PC-9 (cell line): ENCODE measurements at regions not wholly inside any gene's neighbourhood (a gene's known extent, or its start where the extent isn't known, plus 50 kb on each side); places are given as distances from the start of the nearest gene placed in this dataset.

Experiments
- BruUV-seq: library from RNA; stranded (reverse); fragments of 400-500 nt; replicated peaks from 2 replicates; lab custom pipeline; 2021; lab: Mats Ljungman, UMichigan
- CTCF ChIA-PET: fragments of 300-600 bp; sonication (Branson Sonifier 250); formaldehyde crosslinking; loops from one replicate; lab custom pipeline; 2022; ENCODE audit warnings: antibody characterized with exemption; lab: Charles Lee
- POLR2A ChIA-PET: fragments of 300-600 bp; sonication (Branson Sonifier 250); formaldehyde crosslinking; loops from one replicate; lab custom pipeline; 2022; ENCODE audit warnings: antibody characterized with exemption; ENCODE audit not compliant: unreplicated experiment; lab: Charles Lee
- DNase-seq, 2 experiments: peaks; one replicate each; pipeline versions ENCODE4 v3.0.0 to v3.0.0-alpha.2; 2015 to 2022; ENCODE audit warnings: mixed read lengths in 1 of 2
- H2AFZ ChIP-seq: fragments of 200-600 bp; sonication (generic); 2 replicates; pipeline ENCODE4 v1.8.1; 2017; ENCODE audit warnings: antibody characterized with exemption
- H3F3A ChIP-seq: fragments of 200-600 bp; sonication (generic); 2 replicates; pipeline ENCODE4 v1.8.1; 2017; ENCODE audit warnings: antibody characterized with exemption, mild to moderate bottlenecking, low read depth; ENCODE audit not compliant: insufficient read depth
- H3K27ac ChIP-seq: fragments of 200-600 bp; sonication (generic); 2 replicates; pipeline ENCODE4 v1.6.1; 2016; ENCODE audit warnings: mixed run types
- H3K27me3 ChIP-seq: fragments of 200-600 bp; sonication (generic); 2 replicates; pipeline ENCODE4 v1.6.1; 2016; ENCODE audit warnings: low read depth, mixed run types; ENCODE audit not compliant: insufficient read depth
- H3K36me3 ChIP-seq: fragments of 200-600 bp; sonication (generic); 2 replicates; pipeline ENCODE4 v1.6.1; 2016; ENCODE audit warnings: low read depth, mixed run types
- H3K4me1 ChIP-seq: fragments of 200-600 bp; sonication (generic); replicated peaks from 2 replicates; pipeline ENCODE4 v1.6.1; 2016; ENCODE audit warnings: mixed run types; ENCODE audit not compliant: insufficient read depth
- H3K4me2 ChIP-seq: fragments of 200-600 bp; sonication (generic); 2 replicates; pipeline ENCODE4 v1.6.1; 2017; ENCODE audit warnings: mixed run types
- H3K4me3 ChIP-seq: fragments of 200-600 bp; sonication (generic); 2 replicates; pipeline ENCODE4 v1.6.1; 2016; ENCODE audit warnings: mixed run types
- H3K79me2 ChIP-seq: fragments of 200-600 bp; sonication (generic); 2 replicates; pipeline ENCODE4 v1.6.1; 2017; ENCODE audit warnings: low read depth, mixed run types
- H3K9me2 ChIP-seq: fragments of 200-600 bp; sonication (generic); 2 replicates; pipeline ENCODE4 v1.8.1; 2017; ENCODE audit warnings: mild to moderate bottlenecking; ENCODE audit not compliant: insufficient read depth
- H3K9me3 ChIP-seq: fragments of 200-600 bp; sonication (generic); 2 replicates; pipeline ENCODE4 v1.8.1; 2016; ENCODE audit warnings: low read depth; ENCODE audit not compliant: insufficient read depth
- H4K20me1 ChIP-seq: fragments of 200-600 bp; sonication (generic); 2 replicates; pipeline ENCODE4 v1.8.1; 2017; ENCODE audit not compliant: insufficient read depth
- CTCF ChIP-seq: fragments of 200-600 bp; sonication (generic); conservative IDR thresholded peaks from 2 replicates; pipeline ENCODE4 v1.6.1; 2017; ENCODE audit warnings: mixed run types, antibody characterized with exemption, mild to moderate bottlenecking, moderate library complexity
- EZH2 ChIP-seq: fragments of 200-600 bp; sonication (generic); IDR thresholded peaks from 2 replicates; pipeline ENCODE4 v1.8.0; 2017; ENCODE audit warnings: antibody characterized with exemption, low read depth
- intact Hi-C: fragments of 100-400 bp; cut with micrococcal nuclease; formaldehyde crosslinking; loops from one replicate; pipeline ENCODE4 v1.10.0; 2022; ENCODE audit not compliant: unreplicated experiment

- Histone ChIP-seq H3K4me2 (no peak overlapping the region), H3F3A (no peaks in the 10 kb centered on the region), H3K4me1 (no peaks in the 10 kb centered on the region), H3K9me3 (no peaks in the 10 kb centered on the region), H4K20me1 (no peaks in the 10 kb centered on the region), H3K27ac (no peak overlapping the region), H2AFZ (no peak overlapping the region), H3K27me3 (no peaks in the 10 kb centered on the region), H3K9me2 (no peaks in the 10 kb centered on the region), H3K79me2 (no peaks in the 10 kb centered on the region), H3K4me3 (no peak overlapping the region), H3K36me3 (no peaks in the 10 kb centered on the region)
- BruUV-seq, result no TSS peak
- POLR2A ChIA-PET, result no interaction called here
- intact Hi-C loops, result loop anchor here (10.0 kb wide), 1 partner anchor 186 kb away; no protein-coding TSS in a partner anchor
- no peak for TF ChIP-seq CTCF
- TF ChIP-seq EZH2, result no peak
- DNase-seq, result no peak
- CTCF ChIA-PET, result no interaction called here
Measured at GRCh38 chr5:68740226-68740910, 353.4 kb upstream of the SLC30A5 start.

- Histone ChIP-seq H3K9me3 (no peaks in the 10 kb centered on the region), H3K4me3 (no peak overlapping the region), H3K4me1 (no peaks in the 10 kb centered on the region), H3K36me3 (no peaks in the 10 kb centered on the region), H2AFZ (no peak overlapping the region), H3K9me2 (no peaks in the 10 kb centered on the region), H3F3A (no peaks in the 10 kb centered on the region), H3K27me3 (no peaks in the 10 kb centered on the region), H3K4me2 (no peak overlapping the region), H3K79me2 (no peaks in the 10 kb centered on the region), H4K20me1 (no peaks in the 10 kb centered on the region), H3K27ac (no peak overlapping the region)
- BruUV-seq, result no TSS peak
- ChIA-PET POLR2A (no interaction called here), CTCF (no interaction called here)
- no peak for TF ChIP-seq CTCF
- no peak for TF ChIP-seq EZH2
- intact Hi-C loops, result loop anchor here (10.0 kb wide), 1 partner anchor 189 kb away; no protein-coding TSS in a partner anchor
- no peak for DNase-seq
Measured at GRCh38 chr5:68744206-68744605, 349.6 kb upstream of the SLC30A5 start.

- Histone ChIP-seq H3F3A (no peaks in the 10 kb centered on the region), H3K9me2 (no peaks in the 10 kb centered on the region), H3K36me3 (no peaks in the 10 kb centered on the region), H3K27me3 (no peaks in the 10 kb centered on the region), H3K27ac (no peak overlapping the region), H4K20me1 (no peaks in the 10 kb centered on the region), H3K4me1 (no peaks in the 10 kb centered on the region), H3K9me3 (no peaks in the 10 kb centered on the region), H3K4me3 (no peak overlapping the region), H2AFZ (no peak overlapping the region), H3K79me2 (no peaks in the 10 kb centered on the region), H3K4me2 (no peak overlapping the region)
- no TSS peak for BruUV-seq
- TF ChIP-seq CTCF (0 out of 2 replicates have a peak, but pooled peaks have one; percentile 22), EZH2 (no peak)
- ChIA-PET POLR2A (no interaction called here), CTCF (no interaction called here)
- intact Hi-C loops, result loop anchor here (5.0 to 10.0 kb wide), 2 partner anchors 191 to 463 kb away; no protein-coding TSS in a partner anchor
- peak in 1 of 2 experiments; percentile 10 for DNase-seq
Measured at GRCh38 chr5:68745448-68745847, 348.4 kb upstream of the SLC30A5 start.
